ENCODE measurements at regions not wholly inside any gene's neighbourhood (a gene's known extent, or its start where the extent isn't known, plus 50 kb on each side); places are given as distances from the start of the nearest gene placed in this dataset.

GRCh38 chr14:84298663-84299195, 1231.2 kb upstream of the FLRT2 start:
- DNase-seq: no peak
- TF ChIP-seq CTCF (IDR thresholded peaks at IDR 0.05): no peak
- no peak overlapping the region for H3K4me3 ChIP-seq (replicated peaks in 1 of 3; ENCODE audit: low read depth in 2 of 3, low read length in 3 of 3)
- no peaks in the 10 kb centered on the region for H3K36me3 Mint-ChIP-seq
- H3K79me2 ChIP-seq (ENCODE audit: insufficient read depth, low read length): no peaks in the 10 kb centered on the region
- no peak overlapping the region for H3K9ac ChIP-seq (ENCODE audit: insufficient read depth, low read length, poor library complexity, severe bottlenecking)
- no peaks in the 10 kb centered on the region for H4K20me1 ChIP-seq (ENCODE audit: insufficient read depth, low read length)
- H3K27ac ChIP-seq (ENCODE audit: low read depth in 1 of 2, low read length in 2 of 2): no peak overlapping the region
- no peak overlapping the region for H3K27ac Mint-ChIP-seq
- peaks cover 0 to 14% (median 4%) of the 10 kb centered on the region in 7 donors for H3K9me3 Mint-ChIP-seq
- intact Hi-C loops (cut with micrococcal nuclease): no loop called here
- H3K4me1 ChIP-seq (ENCODE audit: control insufficient read depth in 1 of 2, insufficient read depth in 2 of 2, low read length in 2 of 2): no peaks in the 10 kb centered on the region
- H3K9me3 ChIP-seq (replicated peaks in 1 of 2; ENCODE audit: control insufficient read depth in 1 of 2, insufficient read depth in 1 of 2, low read length in 2 of 2): peaks cover 10 to 14% of the 10 kb centered on the region in 2 donors
- H3K27me3 ChIP-seq (ENCODE audit: control insufficient read depth in 2 of 2, insufficient read depth in 2 of 2, low read length in 2 of 2): no peaks in the 10 kb centered on the region
- no peaks in the 10 kb centered on the region for H3K27me3 Mint-ChIP-seq (ENCODE audit: low read depth in 3 of 3)
- 67% methylated on average over 1 of the region's 1 CpG for WGBS (ENCODE audit: insufficient coverage)
- no peaks in the 10 kb centered on the region for H3K4me1 Mint-ChIP-seq
- H3K36me3 ChIP-seq (replicated peaks in 1 of 2; ENCODE audit: control insufficient read depth in 1 of 2, insufficient read depth in 2 of 2, low read length in 2 of 2): no peaks in the 10 kb centered on the region
- H3K4me2 ChIP-seq (replicated peaks; ENCODE audit: extremely low read depth, low read length, poor library complexity, severe bottlenecking): no peak overlapping the region
- no peak overlapping the region for H3K4me3 Mint-ChIP-seq
- no peak overlapping the region for H2AFZ ChIP-seq (ENCODE audit: insufficient read depth, low read depth, low read length, poor library complexity, severe bottlenecking)

- no peak overlapping the region for H3K4me3 Mint-ChIP-seq
- peaks cover 16 to 19% of the 10 kb centered on the region in 2 donors for H3K9me3 ChIP-seq (replicated peaks in 1 of 2; ENCODE audit: control insufficient read depth in 1 of 2, insufficient read depth in 1 of 2, low read length in 2 of 2)
Observed at GRCh38 chr14:84303140-84303539, 1226.8 kb upstream of the FLRT2 start.

More at GRCh38 chr14:84303140-84303539, 1226.8 kb upstream of the FLRT2 start:
- no peak for TF ChIP-seq CTCF (IDR thresholded peaks at IDR 0.05)
- H3K36me3 ChIP-seq (replicated peaks in 1 of 2; ENCODE audit: control insufficient read depth in 1 of 2, insufficient read depth in 2 of 2, low read length in 2 of 2): no peaks in the 10 kb centered on the region
- no peak overlapping the region for H3K9ac ChIP-seq (ENCODE audit: insufficient read depth, low read length, poor library complexity, severe bottlenecking)
- no peaks in the 10 kb centered on the region for H4K20me1 ChIP-seq (ENCODE audit: insufficient read depth, low read length)
- Mint-ChIP-seq H3K9me3 (peaks cover 3 to 16% (median 7%) of the 10 kb centered on the region in 7 donors), H3K4me1 (no peaks in the 10 kb centered on the region), H3K36me3 (no peaks in the 10 kb centered on the region), H3K27me3 (ENCODE audit: low read depth in 3 of 3) (no peaks in the 10 kb centered on the region), H3K27ac (no peak overlapping the region)
- no peak for DNase-seq
- no peak overlapping the region for H3K27ac ChIP-seq (ENCODE audit: low read depth in 1 of 2, low read length in 2 of 2)
- no peaks in the 10 kb centered on the region for H3K79me2 ChIP-seq (ENCODE audit: insufficient read depth, low read length)
- no peak overlapping the region for H3K4me2 ChIP-seq (replicated peaks; ENCODE audit: extremely low read depth, low read length, poor library complexity, severe bottlenecking)
- 91% methylated on average over 6 of the region's 7 CpGs for WGBS (ENCODE audit: insufficient coverage)
- H3K4me1 ChIP-seq (ENCODE audit: control insufficient read depth in 1 of 2, insufficient read depth in 2 of 2, low read length in 2 of 2): no peaks in the 10 kb centered on the region
- H3K4me3 ChIP-seq (replicated peaks in 1 of 3; ENCODE audit: low read depth in 2 of 3, low read length in 3 of 3): no peak overlapping the region
- H2AFZ ChIP-seq (ENCODE audit: insufficient read depth, low read depth, low read length, poor library complexity, severe bottlenecking): no peak overlapping the region
- H3K27me3 ChIP-seq (ENCODE audit: control insufficient read depth in 2 of 2, insufficient read depth in 2 of 2, low read length in 2 of 2): no peaks in the 10 kb centered on the region
- intact Hi-C loops (cut with micrococcal nuclease): no loop called here

All from CD14-positive monocyte (primary cell).